IMR-90 (cell line): ENCODE measurements at regions not wholly inside any gene's neighbourhood (a gene's known extent, or its start where the extent isn't known, plus 50 kb on each side); places are given as distances from the start of the nearest gene placed in this dataset.

Source experiments
- ATAC-seq: fragments of 200-7000 bp; cut with Tn5 transposase; 2 replicates; pipeline ENCODE4 v1.9.1; 2020; ENCODE audit warnings: low read depth, mild to moderate bottlenecking, moderate library complexity
- BruUV-seq: library from RNA; stranded (reverse); fragments of 400-500 nt; replicated peaks from 2 replicates; lab custom pipeline; 2021; lab: Mats Ljungman, UMichigan
- CTCF ChIA-PET: fragments of 300-600 bp; formaldehyde crosslinking; extraction: SDS; loops from one replicate; lab custom pipeline; 2021; ENCODE audit warnings: antibody characterized with exemption; lab: Yijun Ruan, JAX
- POLR2A ChIA-PET: fragments of 300-600 bp; sonication (Branson Sonifier 250); formaldehyde crosslinking; loops from one replicate; lab custom pipeline; 2022; ENCODE audit warnings: antibody characterized with exemption; ENCODE audit not compliant: unreplicated experiment; lab: Charles Lee
- DNase-seq: peaks from one replicate; pipeline ENCODE4 v3.0.0; 2013
- H2AFZ ChIP-seq: replicated peaks from 2 replicates; pipeline ENCODE3; 2013; ENCODE audit warnings: low read length, mild to moderate bottlenecking; ENCODE audit not compliant: poor library complexity
- H2AK5ac ChIP-seq: 2 replicates; pipeline ENCODE4 v1.6.1; 2013; ENCODE audit warnings: low read depth, low read length, inconsistent platforms
- H2AK9ac ChIP-seq: replicated peaks from 2 replicates; pipeline ENCODE3; 2013; ENCODE audit warnings: mild to moderate bottlenecking, low read depth, low read length, moderate library complexity; ENCODE audit not compliant: poor library complexity
- H2BK120ac ChIP-seq: 2 replicates; pipeline ENCODE4 v1.6.1; 2013; ENCODE audit warnings: low read depth, low read length, inconsistent platforms
- H2BK15ac ChIP-seq: 3 replicates; pipeline ENCODE4 v1.6.1; 2013; ENCODE audit warnings: low read depth, low read length, inconsistent platforms
- H2BK20ac ChIP-seq: 2 replicates; pipeline ENCODE4 v1.6.1; 2013; ENCODE audit warnings: low read depth, mild to moderate bottlenecking, inconsistent platforms, low read length, moderate library complexity
- H2BK5ac ChIP-seq: 2 replicates; pipeline ENCODE4 v1.6.1; 2013; ENCODE audit warnings: mild to moderate bottlenecking, low read depth, low read length, inconsistent platforms; ENCODE audit not compliant: poor library complexity, severe bottlenecking
- H3K14ac ChIP-seq: replicated peaks from 2 replicates; pipeline ENCODE4 v1.6.1; 2013; ENCODE audit warnings: low read depth, low read length, inconsistent platforms
- H3K18ac ChIP-seq: 2 replicates; pipeline ENCODE4 v1.6.1; 2013; ENCODE audit warnings: low read depth, low read length, control low read depth
- H3K23ac ChIP-seq: 2 replicates; pipeline ENCODE4 v1.6.1; 2013; ENCODE audit warnings: low read depth, low read length, inconsistent platforms
- H3K27ac ChIP-seq: 2 replicates; pipeline ENCODE4 v1.5.1; 2013; ENCODE audit warnings: mild to moderate bottlenecking, control low read depth, low read length; ENCODE audit not compliant: insufficient read depth
- H3K27me3 ChIP-seq: 2 replicates; pipeline ENCODE4 v1.6.1; 2013; ENCODE audit warnings: low read length; ENCODE audit not compliant: control insufficient read depth, insufficient read depth
- H3K36me3 ChIP-seq: 2 replicates; pipeline ENCODE4 v1.6.1; 2013; ENCODE audit warnings: low read length, mixed read lengths; ENCODE audit not compliant: control insufficient read depth, insufficient read depth
- H3K4ac ChIP-seq: 2 replicates; pipeline ENCODE4 v1.6.1; 2013; ENCODE audit warnings: low read depth, low read length, inconsistent platforms
- H3K4me1 ChIP-seq: 2 replicates; pipeline ENCODE4 v1.6.1; 2013; ENCODE audit warnings: low read length, mixed read lengths; ENCODE audit not compliant: control insufficient read depth, insufficient read depth
- H3K4me2 ChIP-seq: 2 replicates; pipeline ENCODE4 v1.6.1; 2013; ENCODE audit warnings: low read depth, mild to moderate bottlenecking, control low read depth, low read length, moderate library complexity
- H3K4me3 ChIP-seq: 2 replicates; pipeline ENCODE4 v1.5.1; 2013; ENCODE audit warnings: low read depth, mild to moderate bottlenecking, control low read depth, low read length, moderate library complexity; ENCODE audit not compliant: insufficient read depth
- H3K56ac ChIP-seq: 2 replicates; pipeline ENCODE4 v1.6.1; 2013; ENCODE audit warnings: low read length, inconsistent platforms; ENCODE audit not compliant: insufficient read depth; ENCODE audit errors: extremely low read depth
- H3K79me1 ChIP-seq, 2 experiments: 2 replicates each; pipeline ENCODE4 v1.6.1; 2013; ENCODE audit warnings: low read length in 2 of 2, inconsistent platforms in 1 of 2, low read depth in 1 of 2
- H3K9ac ChIP-seq: 2 replicates; pipeline ENCODE4 v1.6.1; 2013; ENCODE audit warnings: low read depth, low read length, control low read depth
- H3K9me1 ChIP-seq: 2 replicates; pipeline ENCODE4 v1.6.1; 2013; ENCODE audit warnings: low read length, inconsistent platforms; ENCODE audit not compliant: insufficient read depth
- H3K9me3 ChIP-seq: 2 replicates; pipeline ENCODE4 v1.6.1; 2013; ENCODE audit warnings: low read length; ENCODE audit not compliant: control insufficient read depth, insufficient read depth
- H4K20me1 ChIP-seq: 2 replicates; pipeline ENCODE4 v1.6.1; 2013; ENCODE audit warnings: low read length, inconsistent platforms; ENCODE audit not compliant: insufficient read depth
- H4K5ac ChIP-seq: 2 replicates; pipeline ENCODE4 v1.6.1; 2013; ENCODE audit warnings: mild to moderate bottlenecking, low read depth, low read length, control low read depth
- H4K8ac ChIP-seq, 2 experiments: 2 replicates each; pipeline ENCODE4 v1.6.1; 2013; ENCODE audit warnings: low read depth in 2 of 2, low read length in 2 of 2, control low read depth in 1 of 2, inconsistent platforms in 1 of 2
- H4K91ac ChIP-seq: 2 replicates; pipeline ENCODE4 v1.6.1; 2013; ENCODE audit warnings: low read depth, low read length, inconsistent platforms; ENCODE audit not compliant: insufficient read depth
- BHLHE40 ChIP-seq: fragments of 150-350 bp; IDR thresholded peaks from 2 replicates; pipeline ENCODE4 v1.6.1; 2016; ENCODE audit warnings: mild to moderate bottlenecking, low read depth, low read length
- CEBPB ChIP-seq: IDR thresholded peaks from 2 replicates; pipeline ENCODE4 v1.6.1; 2012; ENCODE audit warnings: low read depth, low read length, improper control_type of control experiment
- CHD1 ChIP-seq: IDR thresholded peaks from 2 replicates; pipeline ENCODE4 v1.6.1; 2012; ENCODE audit warnings: low read depth, low read length, improper control_type of control experiment
- CTCF ChIP-seq: conservative IDR thresholded peaks from 2 replicates; pipeline ENCODE4 v1.5.1; 2012; ENCODE audit warnings: mild to moderate bottlenecking, low read depth, low read length, improper control_type of control experiment
- ELK1 ChIP-seq: fragments of 150-350 bp; IDR thresholded peaks from 2 replicates; pipeline ENCODE4 v1.6.1; 2016; ENCODE audit warnings: low read depth, mild to moderate bottlenecking, low read length, moderate library complexity, borderline replicate concordance
- FOS ChIP-seq: fragments of 150-350 bp; IDR thresholded peaks from 2 replicates; pipeline ENCODE4 v1.6.1; 2016; ENCODE audit warnings: low read depth, low read length
- MAFK ChIP-seq: IDR thresholded peaks from 2 replicates; pipeline ENCODE4 v1.6.1; 2012; ENCODE audit warnings: low read depth, low read length, improper control_type of control experiment
- MAZ ChIP-seq: IDR thresholded peaks from 2 replicates; pipeline ENCODE4 v1.6.1; 2012; ENCODE audit warnings: low read depth, mild to moderate bottlenecking, low read length, improper control_type of control experiment, moderate library complexity, borderline replicate concordance
- MXI1 ChIP-seq: IDR thresholded peaks from 2 replicates; pipeline ENCODE4 v1.6.1; 2012; ENCODE audit warnings: low read depth, mild to moderate bottlenecking, low read length, moderate library complexity, borderline replicate concordance
- NFE2L2 ChIP-seq: fragments of 150-350 bp; IDR thresholded peaks from 2 replicates; pipeline ENCODE4 v1.6.1; 2016; ENCODE audit warnings: low read depth, mild to moderate bottlenecking, low read length
- POLR2A ChIP-seq: IDR thresholded peaks from 2 replicates; pipeline ENCODE4 v1.6.1; 2012; ENCODE audit warnings: mild to moderate bottlenecking, low read depth, low read length
- RAD21 ChIP-seq: IDR thresholded peaks from 2 replicates; pipeline ENCODE4 v1.6.1; 2012; ENCODE audit warnings: low read length, improper control_type of control experiment
- RCOR1 ChIP-seq: IDR thresholded peaks from 2 replicates; pipeline ENCODE4 v1.6.1; 2012; ENCODE audit warnings: mild to moderate bottlenecking, low read length, improper control_type of control experiment; ENCODE audit not compliant: insufficient replicate concordance
- RFX5 ChIP-seq: IDR thresholded peaks from 2 replicates; pipeline ENCODE4 v1.8.0; 2012; ENCODE audit warnings: low read depth, mild to moderate bottlenecking, low read length, moderate library complexity
- SMC3 ChIP-seq: fragments of 150-350 bp; IDR thresholded peaks from 2 replicates; pipeline ENCODE4 v1.6.1; 2016; ENCODE audit warnings: low read depth, mild to moderate bottlenecking, antibody characterized with exemption, low read length, moderate library complexity
- USF2 ChIP-seq: fragments of 150-350 bp; IDR thresholded peaks from 2 replicates; pipeline ENCODE4 v1.6.1; 2017; ENCODE audit warnings: mild to moderate bottlenecking, antibody characterized with exemption, low read length, low read depth
- WGBS, 2 experiments: methylation state at CpG; one replicate each; pipeline versions ENCODE4 v1.1.5 to v1.1.7; 2013; ENCODE audit warnings: missing lambda C conversion rate in 2 of 2; ENCODE audit not compliant: insufficient read length in 1 of 2; ENCODE audit errors: extremely low coverage in 2 of 2; 5-methylcytosine and 5-hydroxymethylcytosine counted together
- dilution Hi-C: fragments of 300-500 bp; cut with HindIII; formaldehyde crosslinking; loops from one replicate; pipeline ENCODE4 v1.14.3; 2018; ENCODE audit warnings: low sequenced_read_pairs; ENCODE audit not compliant: unreplicated experiment
- in situ Hi-C: fragments of 300-500 bp; cut with MboI; formaldehyde crosslinking; loops from 3 replicates; pipeline ENCODE4 v1.14.3; 2019; ENCODE audit warnings: low sequenced_read_pairs, inconsistent platforms, mixed read lengths
- intact Hi-C: fragments of 100-400 bp; cut with micrococcal nuclease; formaldehyde crosslinking; loops from 2 replicates; pipeline ENCODE4 v1.10.0; 2022

- no peak overlapping the region for H3K18ac ChIP-seq
- no TSS peak for BruUV-seq
- in situ Hi-C loops, result no loop called here
Measured at GRCh38 chr15:31250033-31250432, 76.6 kb upstream of the KLF13 start.

More at GRCh38 chr15:31250033-31250432, 76.6 kb upstream of the KLF13 start:
- no peak overlapping the region for H2BK5ac ChIP-seq
- H3K56ac ChIP-seq, result no peak overlapping the region
- POLR2A ChIA-PET, result no interaction called here
- no peak overlapping the region for H3K4me3 ChIP-seq
- H4K20me1 ChIP-seq, result no peaks in the 10 kb centered on the region
- intact Hi-C loops (no loop called here), dilution Hi-C loops (no loop called here)
- H3K4me2 ChIP-seq, result no peak overlapping the region
- no peaks in the 10 kb centered on the region for H3K36me3 ChIP-seq
- no peak overlapping the region for H2AK5ac ChIP-seq
- no peak overlapping the region for H2AK9ac ChIP-seq
- no peak overlapping the region for H4K5ac ChIP-seq
- no peaks in the 10 kb centered on the region for H3K4me1 ChIP-seq
- no peak overlapping the region for H2BK15ac ChIP-seq
- CTCF ChIA-PET, result no interaction called here
- no peak for ATAC-seq
- H3K27me3 ChIP-seq, result peaks cover 40% of the 10 kb centered on the region
- H4K91ac ChIP-seq, result no peak overlapping the region
- WGBS, 2 experiments, result 0% methylated on average over 1 of the region's 9 CpGs; no CpG with 5 or more reads in 1 of the 2 experiments
- no peak overlapping the region for H2BK120ac ChIP-seq
- H4K8ac ChIP-seq, result no peak overlapping the region
- H3K23ac ChIP-seq, result no peak overlapping the region
- H3K27ac ChIP-seq, result no peak overlapping the region
- H2AFZ ChIP-seq, result peak overlapping the region; percentile 45
- TF ChIP-seq MAZ (no peak), MAFK (no peak), USF2 (no peak), ELK1 (no peak), MXI1 (no peak), CEBPB (no peak), CTCF (no peak), SMC3 (no peak), RFX5 (no peak), BHLHE40 (no peak), CHD1 (no peak), RAD21 (no peak), POLR2A (no peak), RCOR1 (no peak), FOS (no peak), NFE2L2 (no peak)
- no peak overlapping the region for H2BK20ac ChIP-seq
- H3K9ac ChIP-seq, result no peak overlapping the region
- DNase-seq, result no peak
- H3K4ac ChIP-seq, result no peak overlapping the region
- H3K9me3 ChIP-seq, result peaks cover 2% of the 10 kb centered on the region; the same call in 1 of the 2 replicates
- no peak overlapping the region for H3K14ac ChIP-seq
- H3K79me1 ChIP-seq, result no peaks in the 10 kb centered on the region
- no peaks in the 10 kb centered on the region for H3K9me1 ChIP-seq
